Hepatocyte (in vitro differentiated cells): ENCODE measurements at regions not wholly inside any gene's neighbourhood (a gene's known extent, or its start where the extent isn't known, plus 50 kb on each side); places are given as distances from the start of the nearest gene placed in this dataset.

Experiments used
- CTCF ChIP-seq: fragments of 200-600 bp; sonication (generic); IDR thresholded peaks from 2 replicates; pipeline ENCODE4 v1.5.1; 2016; ENCODE audit warnings: antibody characterized with exemption, mild to moderate bottlenecking; ENCODE audit not compliant: poor library complexity
- EZH2phosphoT487 ChIP-seq: fragments of 200-600 bp; sonication (generic); IDR thresholded peaks from one replicate; pipeline ENCODE4 v1.6.1; 2018; ENCODE audit warnings: antibody characterized with exemption, mild to moderate bottlenecking, low read depth, moderate library complexity; ENCODE audit not compliant: unreplicated experiment, severe bottlenecking

- TF ChIP-seq CTCF (no peak), EZH2phosphoT487 (no peak)
Observed at GRCh38 chr21:35375115-35375514, 326.0 kb upstream of the RUNX1 start.
